ENCODE measurements at regions not wholly inside any gene's neighbourhood (a gene's known extent, or its start where the extent isn't known, plus 50 kb on each side); places are given as distances from the start of the nearest gene placed in this dataset.

DNA sequence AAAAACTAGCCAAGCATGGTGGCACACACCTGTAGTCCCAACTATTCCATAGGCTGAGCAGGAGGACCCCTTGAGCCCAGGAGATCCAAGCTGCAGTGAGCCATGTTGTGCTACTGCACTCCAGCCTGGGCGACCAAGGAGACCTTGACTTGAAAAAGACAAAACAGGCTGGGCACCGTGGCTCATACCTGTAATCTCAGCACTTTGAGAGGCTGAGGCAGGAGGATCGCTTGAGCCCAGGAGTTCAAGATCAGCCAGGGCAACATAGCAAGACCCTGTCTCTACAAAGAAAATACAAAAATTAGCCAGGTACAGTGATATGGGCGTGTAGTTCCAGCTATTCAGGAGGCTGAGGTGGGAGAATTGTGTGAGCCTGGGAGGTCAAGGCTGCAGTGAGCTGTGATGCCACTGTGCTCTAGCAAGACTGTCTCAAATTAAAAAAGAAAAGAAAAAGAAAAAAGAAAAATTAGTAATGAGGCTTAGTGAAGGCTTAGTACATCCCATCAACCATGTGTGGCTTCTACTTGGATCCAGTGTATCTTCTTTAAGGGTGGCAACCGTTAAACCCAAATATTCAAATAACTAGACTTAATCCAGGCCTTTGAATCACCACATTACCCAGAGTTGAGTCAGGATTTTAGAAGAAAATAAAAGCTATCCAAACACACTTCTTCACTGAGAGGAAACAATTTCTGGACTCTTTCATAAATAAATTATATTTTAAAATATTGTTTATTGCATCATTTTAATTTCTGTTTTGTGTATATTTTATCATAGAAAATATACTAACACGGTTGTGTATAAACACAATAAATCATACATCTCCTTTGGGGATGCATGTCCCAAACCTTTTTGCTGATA is 74.3 kb upstream of the RAB4A start:
- Histone ChIP-seq H3K4me1 (peaks cover 4 to 16% of the 10 kb centered on the region in 2 donors), H3K36me3 (no peaks in the 10 kb centered on the region), H3K9me3 (no peaks in the 10 kb centered on the region), H3K27ac (no peak overlapping the region), H3K4me3 (no peak overlapping the region), H3K27me3 (no peaks in the 10 kb centered on the region)
- intact Hi-C loops (cut with DNase I; ENCODE audit: low total_unique reads): no loop called here
- DNase-seq (ENCODE audit: low spot score in 2 of 2): no peak
- TF ChIP-seq, protein P1, sequence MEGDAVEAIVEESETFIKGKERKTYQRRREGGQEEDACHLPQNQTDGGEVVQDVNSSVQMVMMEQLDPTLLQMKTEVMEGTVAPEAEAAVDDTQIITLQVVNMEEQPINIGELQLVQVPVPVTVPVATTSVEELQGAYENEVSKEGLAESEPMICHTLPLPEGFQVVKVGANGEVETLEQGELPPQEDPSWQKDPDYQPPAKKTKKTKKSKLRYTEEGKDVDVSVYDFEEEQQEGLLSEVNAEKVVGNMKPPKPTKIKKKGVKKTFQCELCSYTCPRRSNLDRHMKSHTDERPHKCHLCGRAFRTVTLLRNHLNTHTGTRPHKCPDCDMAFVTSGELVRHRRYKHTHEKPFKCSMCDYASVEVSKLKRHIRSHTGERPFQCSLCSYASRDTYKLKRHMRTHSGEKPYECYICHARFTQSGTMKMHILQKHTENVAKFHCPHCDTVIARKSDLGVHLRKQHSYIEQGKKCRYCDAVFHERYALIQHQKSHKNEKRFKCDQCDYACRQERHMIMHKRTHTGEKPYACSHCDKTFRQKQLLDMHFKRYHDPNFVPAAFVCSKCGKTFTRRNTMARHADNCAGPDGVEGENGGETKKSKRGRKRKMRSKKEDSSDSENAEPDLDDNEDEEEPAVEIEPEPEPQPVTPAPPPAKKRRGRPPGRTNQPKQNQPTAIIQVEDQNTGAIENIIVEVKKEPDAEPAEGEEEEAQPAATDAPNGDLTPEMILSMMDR (IDR thresholded peaks at IDR 0.05): no peak
- TF ChIP-seq POLR2AphosphoS5 (IDR thresholded peaks at IDR 0.05) (no peak), POLR2A (IDR thresholded peaks at IDR 0.05) (no peak)

DNA sequence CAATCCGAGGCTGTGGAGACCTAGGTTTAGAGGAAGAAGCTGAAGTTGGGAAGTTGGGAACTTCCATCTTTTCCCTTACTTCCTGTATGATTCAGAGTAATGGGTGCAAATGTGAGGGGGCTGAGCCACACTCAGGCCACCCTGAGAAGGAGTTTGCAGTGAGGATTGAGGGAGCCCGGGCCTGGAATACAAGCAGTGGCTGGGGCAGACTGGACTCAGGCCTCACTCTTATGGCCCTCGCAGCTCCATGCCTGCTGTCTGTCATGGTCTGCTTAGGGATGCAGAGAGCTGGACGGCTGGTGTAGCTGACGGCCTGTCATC is 73.7 kb upstream of the RAB4A start:
- no peak overlapping the region for H3K27ac ChIP-seq
- TF ChIP-seq POLR2AphosphoS5 (IDR thresholded peaks at IDR 0.05): no peak
- TF ChIP-seq POLR2A (IDR thresholded peaks at IDR 0.05): no peak
- TF ChIP-seq, protein P1 (IDR thresholded peaks at IDR 0.05): no peak
- no peak overlapping the region for H3K4me3 ChIP-seq
- H3K36me3 ChIP-seq: no peaks in the 10 kb centered on the region
- H3K4me1 ChIP-seq: peaks cover 4 to 16% of the 10 kb centered on the region in 2 donors
- intact Hi-C loops (cut with DNase I; ENCODE audit: low total_unique reads): no loop called here
- no peak for DNase-seq (ENCODE audit: low spot score in 2 of 2)
- H3K27me3 ChIP-seq: no peaks in the 10 kb centered on the region
- H3K9me3 ChIP-seq: no peaks in the 10 kb centered on the region

DNA sequence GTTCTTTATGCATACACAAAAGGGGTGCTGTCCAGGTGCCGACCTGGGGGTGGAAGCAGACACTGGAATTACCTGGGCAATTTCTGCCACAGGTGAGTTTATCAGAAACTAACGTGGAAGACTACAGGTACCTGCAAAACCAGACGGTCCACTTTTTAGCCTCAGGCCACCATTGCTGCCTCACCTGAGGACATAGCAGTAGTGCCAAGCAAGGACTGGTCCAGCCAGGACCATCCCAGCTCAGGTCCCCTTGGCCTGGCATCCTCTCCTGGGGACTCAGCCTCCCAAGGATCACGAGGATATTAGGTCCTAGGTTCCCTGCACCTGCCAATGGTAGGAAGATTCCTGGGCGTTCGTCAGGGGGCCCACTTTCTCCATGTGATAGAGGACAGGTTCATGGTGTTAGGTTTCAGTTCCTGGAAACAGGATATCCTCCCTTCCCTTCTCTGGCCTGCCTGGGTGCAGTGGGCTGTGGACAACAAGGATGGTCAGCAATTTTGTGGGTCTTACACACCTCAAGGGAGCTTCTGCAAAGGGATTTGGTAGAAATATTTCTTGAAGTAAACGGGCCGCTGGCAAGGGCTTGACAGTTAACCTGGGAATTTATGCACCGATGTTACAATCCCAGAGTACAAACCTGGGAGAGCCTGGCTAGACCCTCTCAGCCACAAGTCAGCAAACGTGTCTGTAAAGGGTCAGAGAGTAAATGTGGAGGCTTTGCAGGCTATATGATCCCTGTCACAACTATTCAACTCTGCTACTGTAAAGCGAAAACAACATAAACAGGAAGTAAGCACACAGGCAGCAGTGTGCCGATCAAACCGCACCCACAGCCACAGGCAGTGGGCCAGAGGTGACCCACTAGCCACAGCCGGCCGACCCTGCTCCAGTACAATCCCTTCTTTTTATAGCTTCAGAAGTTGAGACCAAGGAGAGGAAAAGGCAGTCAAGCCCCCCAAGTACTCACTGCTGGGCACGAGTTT is 71.4 kb upstream of the RAB4A start:
- H3K27me3 ChIP-seq: no peaks in the 10 kb centered on the region
- TF ChIP-seq, protein P1 (IDR thresholded peaks at IDR 0.05): no peak
- no peak for TF ChIP-seq POLR2A (IDR thresholded peaks at IDR 0.05)
- no peak for TF ChIP-seq POLR2AphosphoS5 (IDR thresholded peaks at IDR 0.05)
- no peaks in the 10 kb centered on the region for H3K9me3 ChIP-seq
- no peaks in the 10 kb centered on the region for H3K36me3 ChIP-seq
- H3K4me1 ChIP-seq: peaks cover 4 to 16% of the 10 kb centered on the region in 2 donors
- peak overlapping the region in 2 of 3 donors; percentile 3 to 39 for H3K4me3 ChIP-seq
- intact Hi-C loops (cut with DNase I; ENCODE audit: low total_unique reads): loop anchor here (2.0 kb wide), 1 partner anchor 59 kb away; no protein-coding TSS in a partner anchor
- DNase-seq (ENCODE audit: low spot score in 2 of 2): peak; percentile 59
- H3K27ac ChIP-seq: peak overlapping the region; percentile 65 to 68

DNA sequence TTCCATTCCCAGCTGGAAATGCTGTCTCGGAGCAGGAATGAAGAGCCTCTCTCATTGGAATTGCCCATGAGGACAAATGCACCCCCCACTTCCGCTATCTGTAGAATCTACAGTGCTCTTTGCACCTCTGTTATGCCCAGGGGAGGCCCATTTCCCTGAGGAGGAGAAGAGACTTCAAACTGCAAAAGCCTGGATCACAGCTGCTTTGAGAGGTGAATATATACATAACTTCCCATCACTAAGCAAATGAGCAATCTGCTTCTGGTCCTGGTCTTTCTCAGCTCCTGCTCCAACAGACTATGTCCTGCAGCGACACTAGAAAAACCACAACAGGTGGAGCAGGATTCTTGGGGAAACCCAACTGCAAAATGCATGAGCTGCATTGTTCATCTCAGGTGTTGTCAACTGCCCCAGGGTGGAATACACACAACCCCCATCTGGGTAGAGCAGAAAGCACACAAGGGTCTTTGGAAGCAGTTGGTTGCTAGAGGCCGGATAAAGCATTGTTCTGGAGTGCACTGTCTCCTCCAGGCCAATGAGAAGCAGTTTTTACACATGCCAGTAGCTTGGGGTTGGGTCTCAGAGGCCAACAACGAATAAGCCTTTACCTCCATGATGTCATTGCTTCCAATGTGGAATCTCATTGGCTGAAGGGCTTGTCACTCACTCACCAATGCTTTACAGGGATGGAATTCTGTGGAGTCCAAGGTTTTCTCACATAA is 67.7 kb upstream of the RAB4A start:
- intact Hi-C loops (cut with DNase I; ENCODE audit: low total_unique reads): no loop called here
- H3K27ac ChIP-seq: peak overlapping the region in 1 of 2 donors; percentile 34

More for the DNA sequence above, 67.7 kb upstream of the RAB4A start:
- no peak for DNase-seq (ENCODE audit: low spot score in 2 of 2)
- TF ChIP-seq POLR2A (IDR thresholded peaks at IDR 0.05) (no peak), POLR2AphosphoS5 (IDR thresholded peaks at IDR 0.05) (no peak)
- TF ChIP-seq, protein P1 (IDR thresholded peaks at IDR 0.05): no peak
- H3K27me3 ChIP-seq: no peaks in the 10 kb centered on the region
- H3K9me3 ChIP-seq: no peaks in the 10 kb centered on the region
- no peak overlapping the region for H3K4me3 ChIP-seq
- peaks cover 10 to 16% of the 10 kb centered on the region in 2 donors for H3K4me1 ChIP-seq
- no peaks in the 10 kb centered on the region for H3K36me3 ChIP-seq

Data from breast epithelium (tissue), 4 donors.